OCI-LY3 (cell line): ENCODE measurements at regions not wholly inside any gene's neighbourhood (a gene's known extent, or its start where the extent isn't known, plus 50 kb on each side); places are given as distances from the start of the nearest gene placed in this dataset.

Experiments used
- H2AFZ ChIP-seq: fragments of 200-600, 300-600 bp; shearing (Covaris generic); 2 replicates; pipeline ENCODE4 v1.6.0; 2014; ENCODE audit warnings: antibody characterized with exemption, low read depth, low read length
- H3K27ac ChIP-seq: fragments of 200-600, 300-600 bp; sonication (generic); 2 replicates; pipeline ENCODE4 v1.5.1; 2014; ENCODE audit warnings: mild to moderate bottlenecking, low read length, moderate library complexity, mixed read lengths
- H3K27me3 ChIP-seq: fragments of 200-600, 300-600 bp; sonication (generic); 2 replicates; pipeline ENCODE4 v1.6.1; 2014; ENCODE audit warnings: low read depth, low read length, mixed read lengths
- H3K36me3 ChIP-seq: fragments of 200-600, 300-600 bp; sonication (generic); replicated peaks from 2 replicates; pipeline ENCODE3; 2014; ENCODE audit warnings: low read depth, low read length, mixed read lengths
- H3K4me1 ChIP-seq: fragments of 300-600, 200-600 bp; sonication (generic); 2 replicates; pipeline ENCODE4 v1.6.1; 2014; ENCODE audit warnings: low read length, mixed read lengths
- H3K4me2 ChIP-seq: fragments of 200-600, 300-600 bp; sonication (generic); 2 replicates; pipeline ENCODE4 v1.6.1; 2014; ENCODE audit warnings: low read length, mixed read lengths
- H3K4me3 ChIP-seq: fragments of 300-600, 200-600 bp; sonication (generic); 2 replicates; pipeline ENCODE4 v1.5.1; 2014; ENCODE audit warnings: antibody characterized with exemption, mild to moderate bottlenecking, low read length, moderate library complexity
- H3K79me2 ChIP-seq: fragments of 300-600, 200-600 bp; shearing (Covaris generic); 2 replicates; pipeline ENCODE4 v1.6.1; 2014; ENCODE audit warnings: mild to moderate bottlenecking, low read length, mixed read lengths
- H3K9ac ChIP-seq: fragments of 300-600, 200-600 bp; shearing (Covaris generic); 2 replicates; pipeline ENCODE4 v1.6.0; 2014; ENCODE audit warnings: mild to moderate bottlenecking, low read length, moderate library complexity
- H3K9me3 ChIP-seq: fragments of 200-600, 300-600 bp; shearing (Covaris generic); 2 replicates; pipeline ENCODE4 v1.6.1; 2014; ENCODE audit warnings: low read length, mixed read lengths; ENCODE audit not compliant: insufficient read depth
- H4K20me1 ChIP-seq: fragments of 200-600, 300-600 bp; sonication (generic); 2 replicates; pipeline ENCODE4 v1.6.1; 2016; ENCODE audit warnings: low read length, mixed read lengths; ENCODE audit not compliant: insufficient read depth
- EZH2phosphoT487 ChIP-seq: fragments of 200-600 bp; shearing (Covaris generic); IDR thresholded peaks from 2 replicates; pipeline ENCODE4 v1.6.1; 2018; ENCODE audit warnings: antibody characterized with exemption, mixed run types, low read depth
- TF ChIP-seq, protein P1 (sequence below): fragments of 200-600, 300-600 bp; sonication (generic); IDR thresholded peaks from 2 replicates; pipeline ENCODE4 v1.5.1; 2014; ENCODE audit warnings: antibody characterized with exemption, low read length, low read depth

DNA sequence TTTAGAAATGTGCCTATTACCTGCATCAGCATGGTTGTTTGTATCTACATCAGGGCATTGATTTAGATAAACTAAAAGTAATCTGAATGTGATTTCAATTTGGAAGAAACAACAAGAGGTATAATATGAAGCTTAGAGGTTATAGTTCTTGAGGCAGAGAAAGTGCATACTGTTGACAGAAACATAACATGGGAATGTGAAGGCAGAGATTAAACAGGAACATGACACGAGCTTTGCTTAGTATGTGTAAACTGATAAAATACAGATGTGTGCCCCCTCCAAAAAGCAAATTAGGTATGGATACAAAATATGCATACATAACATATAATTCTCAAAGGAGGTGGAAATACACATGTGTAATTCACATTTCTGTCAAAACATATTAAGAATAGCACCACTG, 1180.2 kb upstream of the ADGRL3 start:
- Histone ChIP-seq H3K4me1 (peaks cover 6% of the 10 kb centered on the region; the same call in 1 of the 2 replicates), H3K79me2 (no peaks in the 10 kb centered on the region), H3K4me3 (no peak overlapping the region), H3K36me3 (no peaks in the 10 kb centered on the region), H2AFZ (no peak overlapping the region), H3K27me3 (no peaks in the 10 kb centered on the region), H3K9me3 (no peaks in the 10 kb centered on the region), H4K20me1 (no peaks in the 10 kb centered on the region), H3K27ac (no peak overlapping the region), H3K9ac (no peak overlapping the region), H3K4me2 (no peak overlapping the region)
- TF ChIP-seq, protein P1, sequence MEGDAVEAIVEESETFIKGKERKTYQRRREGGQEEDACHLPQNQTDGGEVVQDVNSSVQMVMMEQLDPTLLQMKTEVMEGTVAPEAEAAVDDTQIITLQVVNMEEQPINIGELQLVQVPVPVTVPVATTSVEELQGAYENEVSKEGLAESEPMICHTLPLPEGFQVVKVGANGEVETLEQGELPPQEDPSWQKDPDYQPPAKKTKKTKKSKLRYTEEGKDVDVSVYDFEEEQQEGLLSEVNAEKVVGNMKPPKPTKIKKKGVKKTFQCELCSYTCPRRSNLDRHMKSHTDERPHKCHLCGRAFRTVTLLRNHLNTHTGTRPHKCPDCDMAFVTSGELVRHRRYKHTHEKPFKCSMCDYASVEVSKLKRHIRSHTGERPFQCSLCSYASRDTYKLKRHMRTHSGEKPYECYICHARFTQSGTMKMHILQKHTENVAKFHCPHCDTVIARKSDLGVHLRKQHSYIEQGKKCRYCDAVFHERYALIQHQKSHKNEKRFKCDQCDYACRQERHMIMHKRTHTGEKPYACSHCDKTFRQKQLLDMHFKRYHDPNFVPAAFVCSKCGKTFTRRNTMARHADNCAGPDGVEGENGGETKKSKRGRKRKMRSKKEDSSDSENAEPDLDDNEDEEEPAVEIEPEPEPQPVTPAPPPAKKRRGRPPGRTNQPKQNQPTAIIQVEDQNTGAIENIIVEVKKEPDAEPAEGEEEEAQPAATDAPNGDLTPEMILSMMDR: no peak
- TF ChIP-seq EZH2phosphoT487: no peak

DNA sequence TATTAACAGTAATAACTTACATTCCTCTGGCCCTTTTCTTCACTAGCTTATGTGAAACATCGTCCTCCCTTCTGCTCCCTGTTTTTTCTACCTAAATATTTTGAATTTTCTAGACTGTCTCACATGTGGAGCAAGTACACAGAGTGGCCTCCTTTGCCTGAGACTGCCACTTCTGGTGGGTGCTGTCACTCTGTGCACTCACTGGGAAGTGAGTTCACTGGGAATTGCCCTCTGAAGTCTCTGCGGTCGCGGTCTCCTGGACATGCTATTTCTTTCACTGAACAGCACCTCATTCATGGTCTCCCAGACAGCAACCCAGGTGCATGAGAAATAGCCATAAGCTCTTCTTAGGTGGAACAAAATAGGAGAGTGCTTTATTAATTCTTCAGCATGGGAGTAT, 1179.7 kb upstream of the ADGRL3 start:
- Histone ChIP-seq H3K9ac (no peak overlapping the region), H3K4me3 (no peak overlapping the region), H3K4me2 (no peak overlapping the region), H4K20me1 (no peaks in the 10 kb centered on the region), H3K36me3 (no peaks in the 10 kb centered on the region), H3K9me3 (no peaks in the 10 kb centered on the region), H3K27me3 (no peaks in the 10 kb centered on the region), H2AFZ (no peak overlapping the region), H3K27ac (no peak overlapping the region), H3K4me1 (peaks cover 6% of the 10 kb centered on the region; the same call in 1 of the 2 replicates), H3K79me2 (no peaks in the 10 kb centered on the region)
- TF ChIP-seq EZH2phosphoT487: no peak
- TF ChIP-seq, protein P1: no peak

DNA sequence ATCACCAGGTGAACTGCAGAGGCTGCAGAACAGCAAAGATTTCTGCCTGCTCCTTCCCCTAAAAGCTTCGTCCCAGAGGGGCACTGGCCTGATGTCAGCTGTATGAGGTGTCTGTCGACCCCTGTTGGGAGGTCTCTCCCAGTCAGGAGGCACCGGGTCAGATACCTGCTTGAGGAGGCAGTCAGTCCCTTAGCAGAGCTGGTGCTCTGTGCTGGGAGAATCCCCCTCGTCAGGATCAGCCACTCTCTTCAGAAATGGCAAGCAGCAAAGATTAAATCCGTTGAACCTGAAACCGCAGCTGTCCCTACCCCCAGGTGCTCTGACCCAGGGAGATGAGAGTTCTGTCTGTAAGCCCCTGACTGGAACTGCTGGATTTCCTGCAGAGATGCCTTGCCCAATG, 1166.3 kb upstream of the ADGRL3 start:
- H3K27me3 ChIP-seq: no peaks in the 10 kb centered on the region
- no peak overlapping the region for H3K9ac ChIP-seq
- no peak overlapping the region for H3K27ac ChIP-seq
- TF ChIP-seq, protein P1: no peak
- TF ChIP-seq EZH2phosphoT487: no peak
- H3K36me3 ChIP-seq: no peaks in the 10 kb centered on the region
- no peak overlapping the region for H3K4me2 ChIP-seq
- H3K4me1 ChIP-seq: no peaks in the 10 kb centered on the region
- no peaks in the 10 kb centered on the region for H4K20me1 ChIP-seq
- no peak overlapping the region for H3K4me3 ChIP-seq
- no peaks in the 10 kb centered on the region for H3K9me3 ChIP-seq
- H3K79me2 ChIP-seq: no peaks in the 10 kb centered on the region
- H2AFZ ChIP-seq: no peak overlapping the region

DNA sequence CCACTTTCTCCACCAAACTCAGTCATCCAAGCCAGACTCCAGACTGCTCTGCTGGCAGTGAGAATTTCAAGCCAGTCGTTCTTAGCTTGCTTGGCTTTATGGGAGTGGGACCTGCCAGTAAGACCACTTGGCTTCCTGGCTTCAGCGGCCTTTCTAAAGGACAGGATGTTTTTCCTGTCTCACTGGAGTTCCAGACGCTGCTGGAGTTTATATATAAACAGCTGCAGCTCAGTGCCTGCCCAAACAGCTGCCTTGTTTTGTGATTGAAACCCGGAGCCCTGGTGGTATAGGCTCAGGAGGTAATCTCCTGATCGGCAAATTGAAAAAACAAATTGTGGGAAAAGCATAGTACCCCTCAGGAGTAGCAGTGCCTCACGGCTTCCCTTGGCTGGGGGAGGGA, 1165.8 kb upstream of the ADGRL3 start:
- Histone ChIP-seq H3K4me3 (no peak overlapping the region), H3K79me2 (no peaks in the 10 kb centered on the region), H3K4me1 (no peaks in the 10 kb centered on the region), H3K4me2 (no peak overlapping the region), H2AFZ (no peak overlapping the region), H4K20me1 (no peaks in the 10 kb centered on the region), H3K9me3 (no peaks in the 10 kb centered on the region), H3K36me3 (no peaks in the 10 kb centered on the region), H3K27me3 (no peaks in the 10 kb centered on the region), H3K9ac (no peak overlapping the region), H3K27ac (no peak overlapping the region)
- TF ChIP-seq, protein P1: no peak
- TF ChIP-seq EZH2phosphoT487: no peak
